Kidney epithelial cell (primary cell): ENCODE measurements at regions not wholly inside any gene's neighbourhood (a gene's known extent, or its start where the extent isn't known, plus 50 kb on each side); places are given as distances from the start of the nearest gene placed in this dataset.

Experiments used
- DNase-seq: peaks from one replicate; pipeline ENCODE4 v3.0.0-alpha.2; 2010; ENCODE audit warnings: low read depth
- H3K27me3 ChIP-seq: 2 replicates; pipeline ENCODE4 v1.6.0; 2011; ENCODE audit warnings: low read length; ENCODE audit not compliant: control insufficient read depth, insufficient read depth
- H3K36me3 ChIP-seq: 2 replicates; pipeline ENCODE4 v1.5.1; 2011; ENCODE audit warnings: low read length; ENCODE audit not compliant: control insufficient read depth, insufficient read depth
- H3K4me3 ChIP-seq: 2 replicates; pipeline ENCODE4 v1.5.1; 2011; ENCODE audit warnings: low read depth, mild to moderate bottlenecking, control low read depth, low read length
- CTCF ChIP-seq: IDR thresholded peaks from 2 replicates; pipeline ENCODE4 v1.5.1; 2011; ENCODE audit warnings: mild to moderate bottlenecking, moderate library complexity, low read length, control low read depth, inconsistent platforms; ENCODE audit not compliant: insufficient read depth, poor library complexity, severe bottlenecking

DNA sequence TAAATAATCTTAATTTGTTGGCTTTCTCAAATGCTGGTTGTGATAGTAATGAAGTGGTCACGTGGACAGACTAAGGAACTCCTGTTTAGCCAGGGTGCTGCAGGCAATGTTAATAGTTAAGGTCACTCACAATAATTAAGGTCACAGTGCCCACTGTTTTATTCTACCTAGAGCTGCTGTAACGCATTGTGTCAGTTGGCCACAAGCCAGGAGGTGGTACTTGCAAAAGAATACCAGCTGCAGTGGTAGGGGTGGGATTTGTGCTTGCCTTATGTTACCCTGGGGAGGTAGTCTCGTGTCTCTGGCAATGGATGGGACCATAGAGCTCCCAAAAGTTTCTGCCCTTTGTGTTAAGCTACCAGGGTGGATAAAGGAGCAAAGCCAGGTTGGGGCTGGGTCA is 969.1 kb upstream of the CDH8 start:
- Histone ChIP-seq H3K36me3 (no peaks in the 10 kb centered on the region), H3K4me3 (no peak overlapping the region), H3K27me3 (no peaks in the 10 kb centered on the region)
- no peak for DNase-seq
- TF ChIP-seq CTCF = no peak

- no peaks in the 10 kb centered on the region for H3K36me3 ChIP-seq
- DNase-seq = no peak
- H3K27me3 ChIP-seq = no peaks in the 10 kb centered on the region
- TF ChIP-seq CTCF = no peak
- H3K4me3 ChIP-seq = no peak overlapping the region
Observed at GRCh38 chr16:62989480-62989879, 953.2 kb upstream of the CDH8 start.

GRCh38 chr16:62985722-62986121 is 949.5 kb upstream of the CDH8 start:
- DNase-seq = no peak

DNA sequence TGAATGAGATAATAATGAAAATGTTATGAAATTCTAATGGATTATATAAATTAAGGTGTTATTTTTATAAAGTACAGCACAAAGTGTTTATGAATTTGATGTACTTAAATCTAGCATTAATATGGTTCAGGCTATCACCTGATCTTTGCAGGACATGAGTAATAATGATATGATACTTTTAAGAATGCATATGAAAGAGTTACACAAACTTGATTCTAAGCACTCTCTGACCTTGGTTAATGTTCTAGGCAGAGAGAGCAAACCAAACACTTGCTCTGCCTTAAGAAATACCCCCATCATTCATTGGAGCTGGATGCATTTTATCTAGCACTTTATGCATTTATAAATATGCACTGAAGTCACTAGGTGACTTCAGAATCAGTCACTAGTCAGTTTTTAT is 942.2 kb upstream of the CDH8 start:
- H3K36me3 ChIP-seq = no peaks in the 10 kb centered on the region
- H3K4me3 ChIP-seq = no peak overlapping the region
- TF ChIP-seq CTCF = no peak
- DNase-seq = no peak
- no peaks in the 10 kb centered on the region for H3K27me3 ChIP-seq

More at GRCh38 chr16:62985722-62986121, 949.5 kb upstream of the CDH8 start:
- no peaks in the 10 kb centered on the region for H3K36me3 ChIP-seq
- no peaks in the 10 kb centered on the region for H3K27me3 ChIP-seq
- no peak for TF ChIP-seq CTCF
- no peak overlapping the region for H3K4me3 ChIP-seq

DNA sequence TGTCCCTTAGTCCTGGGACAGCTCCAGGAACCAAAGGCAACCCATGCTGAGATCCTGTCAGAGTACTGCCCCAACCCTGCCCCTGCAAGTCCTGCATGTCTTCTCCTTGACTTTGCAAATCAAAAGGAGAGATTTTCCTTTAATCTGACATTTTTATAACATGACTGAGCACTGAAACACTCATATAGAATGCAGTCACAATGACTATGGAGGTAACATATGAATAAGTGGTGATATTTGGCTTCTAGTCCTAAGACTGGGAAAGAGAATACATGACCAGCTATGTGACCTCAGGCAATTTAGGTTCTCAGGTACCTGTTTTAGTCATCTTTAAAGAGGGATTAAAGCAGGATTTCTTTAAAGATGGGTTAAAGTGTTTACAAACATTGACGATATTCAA is 941.6 kb upstream of the CDH8 start:
- H3K36me3 ChIP-seq = no peaks in the 10 kb centered on the region
- TF ChIP-seq CTCF = no peak
- no peaks in the 10 kb centered on the region for H3K27me3 ChIP-seq
- H3K4me3 ChIP-seq = no peak overlapping the region
- DNase-seq = no peak

- no peaks in the 10 kb centered on the region for H3K36me3 ChIP-seq
- no peak for DNase-seq
- no peak overlapping the region for H3K4me3 ChIP-seq
- no peak for TF ChIP-seq CTCF
- no peaks in the 10 kb centered on the region for H3K27me3 ChIP-seq
Observed at GRCh38 chr16:62974424-62974823, 938.2 kb upstream of the CDH8 start.
